H1 (cell line): ENCODE measurements at regions not wholly inside any gene's neighbourhood (a gene's known extent, or its start where the extent isn't known, plus 50 kb on each side); places are given as distances from the start of the nearest gene placed in this dataset.

Source experiments
- BACH1 ChIP-seq: IDR thresholded peaks from 2 replicates; pipeline ENCODE4 v1.6.1; 2012; ENCODE audit warnings: low read length, improper control_type of control experiment
- MAFK ChIP-seq: IDR thresholded peaks from 2 replicates; pipeline ENCODE4 v1.6.1; 2012; ENCODE audit warnings: low read depth, mild to moderate bottlenecking, improper control_type of control experiment, low read length
- NRF1 ChIP-seq: IDR thresholded peaks from 2 replicates; pipeline ENCODE4 v1.6.1; 2011; ENCODE audit warnings: mild to moderate bottlenecking, low read depth, low read length, improper control_type of control experiment
- POLR2AphosphoS5 ChIP-seq: IDR thresholded peaks from 2 replicates; pipeline ENCODE4 v1.6.1; 2011; ENCODE audit warnings: low read depth, low read length

DNA sequence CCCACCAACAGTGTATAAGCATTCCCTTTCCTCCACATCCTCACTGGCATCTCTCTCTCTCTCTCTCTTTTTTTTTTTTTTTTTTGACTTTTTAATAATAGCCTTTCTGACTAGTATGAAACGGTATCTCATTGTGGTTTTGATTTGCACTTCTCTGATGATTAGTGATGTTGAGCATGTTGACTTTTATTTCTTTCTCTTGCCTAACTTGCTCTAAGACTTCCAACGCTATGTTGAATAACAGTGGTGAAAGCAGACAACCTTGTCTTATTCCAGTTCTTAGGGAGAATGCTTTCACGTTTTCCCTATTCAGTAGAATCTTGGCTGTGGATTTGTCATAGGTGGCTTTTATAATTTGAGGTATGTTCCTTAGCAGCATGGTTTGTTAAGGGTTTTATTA is 249.4 kb upstream of the MDFIC2 start (continued):
- TF ChIP-seq MAFK (no peak), NRF1 (no peak), BACH1 (no peak), POLR2AphosphoS5 (no peak)
